Hepatocyte (in vitro differentiated cells): ENCODE measurements at regions not wholly inside any gene's neighbourhood (a gene's known extent, or its start where the extent isn't known, plus 50 kb on each side); places are given as distances from the start of the nearest gene placed in this dataset.
"Not testable (repeated sequence)": the region's sequence is repeated elsewhere in the genome, so short reads cannot be mapped to it uniquely, and the experiment has no call there.

Experiments
- DNase-seq: peaks from one replicate; pipeline ENCODE4 v3.0.0-alpha.2; 2016; ENCODE audit warnings: low spot score
- H2AFZ ChIP-seq: fragments of 200-600 bp; sonication (generic); 2 replicates; pipeline ENCODE4 v1.6.0; 2016; ENCODE audit warnings: antibody characterized with exemption, mild to moderate bottlenecking
- H3K27ac ChIP-seq: fragments of 200-600 bp; sonication (generic); 2 replicates; pipeline ENCODE4 v1.5.1; 2016; ENCODE audit warnings: mild to moderate bottlenecking
- H3K27me3 ChIP-seq: fragments of 200-600 bp; sonication (generic); 2 replicates; pipeline ENCODE4 v1.6.1; 2016
- H3K36me3 ChIP-seq: fragments of 200-600 bp; sonication (generic); replicated peaks from 2 replicates; pipeline ENCODE4 v1.5.1; 2016; ENCODE audit warnings: low read depth; ENCODE audit not compliant: insufficient read depth
- H3K4me1 ChIP-seq: fragments of 200-600 bp; sonication (generic); 2 replicates; pipeline ENCODE4 v1.5.1; 2016; ENCODE audit warnings: mild to moderate bottlenecking, moderate library complexity; ENCODE audit not compliant: insufficient read depth
- H3K4me2 ChIP-seq: fragments of 200-600 bp; sonication (generic); 2 replicates; pipeline ENCODE4 v1.6.0; 2016
- H3K4me3 ChIP-seq: fragments of 200-600 bp; sonication (generic); 2 replicates; pipeline ENCODE4 v1.5.1; 2016; ENCODE audit warnings: mild to moderate bottlenecking
- H3K79me2 ChIP-seq: fragments of 200-600 bp; sonication (generic); 2 replicates; pipeline ENCODE4 v1.6.0; 2017; ENCODE audit warnings: mild to moderate bottlenecking
- H3K9me2 ChIP-seq: fragments of 200-600 bp; sonication (generic); replicated peaks from 2 replicates; pipeline ENCODE4 v1.6.0; 2017; ENCODE audit warnings: mild to moderate bottlenecking; ENCODE audit not compliant: insufficient read depth
- H3K9me3 ChIP-seq: fragments of 200-600 bp; sonication (generic); 2 replicates; pipeline ENCODE4 v1.5.1; 2016; ENCODE audit warnings: low read depth, mild to moderate bottlenecking
- H4K20me1 ChIP-seq: fragments of 200-600 bp; sonication (generic); 2 replicates; pipeline ENCODE4 v1.6.0; 2016; ENCODE audit warnings: mild to moderate bottlenecking; ENCODE audit not compliant: insufficient read depth, poor library complexity, severe bottlenecking
- CTCF ChIP-seq: fragments of 200-600 bp; sonication (generic); IDR thresholded peaks from 2 replicates; pipeline ENCODE4 v1.5.1; 2016; ENCODE audit warnings: antibody characterized with exemption, mild to moderate bottlenecking; ENCODE audit not compliant: poor library complexity
- EZH2 ChIP-seq: fragments of 200-600 bp; sonication (generic); IDR thresholded peaks from 2 replicates; pipeline ENCODE4 v1.6.1; 2016; ENCODE audit warnings: antibody characterized with exemption, mild to moderate bottlenecking, borderline replicate concordance
- EZH2phosphoT487 ChIP-seq: fragments of 200-600 bp; sonication (generic); IDR thresholded peaks from one replicate; pipeline ENCODE4 v1.6.1; 2018; ENCODE audit warnings: antibody characterized with exemption, mild to moderate bottlenecking, low read depth, moderate library complexity; ENCODE audit not compliant: unreplicated experiment, severe bottlenecking
- WGBS: methylation state at CpG from one replicate; pipeline ENCODE4 v1.1.6; 2016; ENCODE audit warnings: low lambda C conversion rate; ENCODE audit errors: missing lambda C conversion rate; 5-methylcytosine and 5-hydroxymethylcytosine counted together

GRCh38 chr4:28015996-28016395, 1155.4 kb downstream of the STIM2 start:
- no peak for DNase-seq
- H3K4me1 ChIP-seq = no peaks in the 10 kb centered on the region
- H2AFZ ChIP-seq = no peak overlapping the region
- WGBS = 74% methylated on average over 2 of the region's 2 CpGs
- H4K20me1 ChIP-seq = no peaks in the 10 kb centered on the region
- no peak overlapping the region for H3K4me2 ChIP-seq
- H3K36me3 ChIP-seq = no peaks in the 10 kb centered on the region
- H3K9me3 ChIP-seq = no peaks in the 10 kb centered on the region
- H3K27me3 ChIP-seq = no peaks in the 10 kb centered on the region
- no peak overlapping the region for H3K4me3 ChIP-seq
- H3K9me2 ChIP-seq = no peaks in the 10 kb centered on the region
- TF ChIP-seq CTCF (no peak), EZH2 (no peak), EZH2phosphoT487 (no peak)
- no peak overlapping the region for H3K27ac ChIP-seq
- H3K79me2 ChIP-seq = no peaks in the 10 kb centered on the region

- WGBS = 64% methylated on average over 6 of the region's 6 CpGs
- not testable (repeated sequence) for H3K4me3 ChIP-seq, DNase-seq, H2AFZ ChIP-seq, H3K36me3 ChIP-seq, H3K9me2 ChIP-seq, H3K27me3 ChIP-seq, H3K79me2 ChIP-seq, H3K4me2 ChIP-seq, H3K4me1 ChIP-seq, H3K9me3 ChIP-seq, H4K20me1 ChIP-seq, H3K27ac ChIP-seq
These were observed 1177.6 kb downstream of the STIM2 start for GRCh38 chr4:28038253-28038652.

GRCh38 chr4:28062562-28062961, 1201.9 kb downstream of the STIM2 start:
- Histone ChIP-seq H4K20me1 (no peaks in the 10 kb centered on the region), H3K9me3 (no peaks in the 10 kb centered on the region), H3K36me3 (no peaks in the 10 kb centered on the region), H3K4me1 (no peaks in the 10 kb centered on the region), H3K4me2 (no peak overlapping the region), H3K9me2 (no peaks in the 10 kb centered on the region), H3K4me3 (no peak overlapping the region), H2AFZ (no peak overlapping the region), H3K79me2 (no peaks in the 10 kb centered on the region), H3K27me3 (no peaks in the 10 kb centered on the region), H3K27ac (no peak overlapping the region)
- no peak for DNase-seq
- 79% methylated on average over 3 of the region's 3 CpGs for WGBS
- no peak for TF ChIP-seq CTCF
- TF ChIP-seq EZH2 = no peak
- no peak for TF ChIP-seq EZH2phosphoT487

DNA sequence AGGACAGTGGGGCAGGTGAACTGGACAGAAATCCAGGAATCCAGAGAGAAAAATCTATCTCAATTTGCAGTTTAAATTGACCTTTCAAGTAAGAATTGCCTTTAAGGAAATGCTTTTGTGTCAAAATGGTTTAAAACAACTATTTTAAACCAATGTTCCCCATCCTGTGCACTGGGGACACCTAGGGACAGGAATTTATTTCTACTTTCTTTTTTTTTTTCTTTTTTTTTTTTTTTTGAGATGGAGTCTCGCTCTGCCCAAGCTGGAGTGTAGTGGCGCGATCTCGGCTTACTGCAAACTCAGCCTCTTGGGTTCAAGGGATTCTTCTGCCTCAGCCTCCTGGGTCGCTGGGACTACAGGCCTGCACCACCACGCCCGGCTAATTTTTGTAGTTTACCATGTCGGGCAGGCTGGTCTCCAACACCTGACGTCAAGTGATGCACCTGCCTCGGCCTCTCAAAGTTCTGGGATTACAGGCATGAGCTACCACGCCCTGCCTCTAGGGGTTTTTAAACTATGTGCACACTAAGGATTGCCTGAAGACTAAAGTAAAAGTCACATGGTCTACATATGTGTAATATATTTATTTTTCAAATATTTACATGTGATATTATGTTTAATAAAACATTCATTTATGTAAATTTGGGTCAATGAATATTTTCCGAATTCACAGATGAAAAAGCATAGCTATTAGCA, 1213.4 kb downstream of the STIM2 start:
- Histone ChIP-seq H3K4me2 (no peak overlapping the region), H3K79me2 (no peaks in the 10 kb centered on the region), H3K36me3 (no peaks in the 10 kb centered on the region), H3K27ac (no peak overlapping the region), H4K20me1 (no peaks in the 10 kb centered on the region), H3K27me3 (no peaks in the 10 kb centered on the region), H3K9me3 (no peaks in the 10 kb centered on the region), H3K4me1 (no peaks in the 10 kb centered on the region), H3K9me2 (no peaks in the 10 kb centered on the region), H2AFZ (no peak overlapping the region), H3K4me3 (no peak overlapping the region)
- DNase-seq = no peak
- TF ChIP-seq CTCF = peak; percentile 19
- no peak for TF ChIP-seq EZH2phosphoT487
- WGBS = 80% methylated on average over 12 of the region's 12 CpGs
